GM21717 (cell line): ENCODE measurements at regions not wholly inside any gene's neighbourhood (a gene's known extent, or its start where the extent isn't known, plus 50 kb on each side); places are given as distances from the start of the nearest gene placed in this dataset.

Source experiments
- ATAC-seq: cut with Tn5 transposase; IDR thresholded peaks from one replicate; pipeline ENCODE4 v1.9.1; 2021; ENCODE audit warnings: mild to moderate bottlenecking, moderate library complexity; ENCODE audit not compliant: unreplicated experiment

GRCh38 chr13:63696055-63696454, 2280.4 kb upstream of the PCDH20 start:
- no peak for ATAC-seq

GRCh38 chr13:63693696-63694095, 2278.0 kb upstream of the PCDH20 start:
- ATAC-seq: no peak

GRCh38 chr13:63691474-63691873, 2275.8 kb upstream of the PCDH20 start:
- ATAC-seq: no peak

- ATAC-seq: no peak
These were observed 2275.0 kb upstream of the PCDH20 start for GRCh38 chr13:63690672-63691071.

GRCh38 chr13:63684822-63685221, 2269.2 kb upstream of the PCDH20 start:
- ATAC-seq: no peak

- ATAC-seq: no peak
These were observed 2265.1 kb upstream of the PCDH20 start for GRCh38 chr13:63680704-63681103.

GRCh38 chr13:63671296-63671695, 2255.6 kb upstream of the PCDH20 start:
- no peak for ATAC-seq

- no peak for ATAC-seq
These were observed 2235.7 kb upstream of the PCDH20 start for GRCh38 chr13:63651394-63651793.

- ATAC-seq: no peak
These were observed 2227.9 kb upstream of the PCDH20 start for GRCh38 chr13:63643543-63643942.

- peak; percentile 70 for ATAC-seq
These were observed 2220.8 kb upstream of the PCDH20 start for GRCh38 chr13:63636316-63636993.

GRCh38 chr13:63632321-63632720, 2216.7 kb upstream of the PCDH20 start:
- no peak for ATAC-seq

GRCh38 chr13:63631006-63631405, 2215.4 kb upstream of the PCDH20 start:
- ATAC-seq: no peak

GRCh38 chr13:63629591-63629990, 2213.9 kb upstream of the PCDH20 start:
- no peak for ATAC-seq

- ATAC-seq: no peak
These were observed 2212.7 kb upstream of the PCDH20 start for GRCh38 chr13:63628310-63628709.

GRCh38 chr13:63625869-63626268, 2210.2 kb upstream of the PCDH20 start:
- ATAC-seq: no peak

- no peak for ATAC-seq
These were observed 2199.4 kb upstream of the PCDH20 start for GRCh38 chr13:63614874-63615612.

GRCh38 chr13:63607153-63607552, 2191.5 kb upstream of the PCDH20 start:
- no peak for ATAC-seq

- ATAC-seq: no peak
These were observed 2190.3 kb upstream of the PCDH20 start for GRCh38 chr13:63605962-63606361.

- ATAC-seq: no peak
These were observed 2189.8 kb upstream of the PCDH20 start for GRCh38 chr13:63605403-63605802.

- no peak for ATAC-seq
These were observed 2180.2 kb upstream of the PCDH20 start for GRCh38 chr13:63595811-63596210.

- no peak for ATAC-seq
These were observed 2170.8 kb upstream of the PCDH20 start for GRCh38 chr13:63586467-63586866.

GRCh38 chr13:63578796-63579195, 2163.1 kb upstream of the PCDH20 start:
- ATAC-seq: no peak

- no peak for ATAC-seq
These were observed 2151.4 kb upstream of the PCDH20 start for GRCh38 chr13:63567031-63567430.
